ENCODE measurements at regions not wholly inside any gene's neighbourhood (a gene's known extent, or its start where the extent isn't known, plus 50 kb on each side); places are given as distances from the start of the nearest gene placed in this dataset.

GRCh38 chr12:114826244-114826643, 142.3 kb upstream of the TBX3 start:
- TF ChIP-seq CTCF (IDR thresholded peaks at IDR 0.05; ENCODE audit: low read depth, low read length) (no peak), POLR2A (IDR thresholded peaks at IDR 0.05; ENCODE audit: extremely low read depth, insufficient read length) (no peak), MYC (IDR thresholded peaks at IDR 0.05; ENCODE audit: low read depth, low read length) (no peak)
